ENCODE measurements at regions not wholly inside any gene's neighbourhood (a gene's known extent, or its start where the extent isn't known, plus 50 kb on each side); places are given as distances from the start of the nearest gene placed in this dataset.

- no peak for DNase-seq
Observed at GRCh38 chr13:22455036-22455435, 725.7 kb upstream of the SGCG start.

DNA sequence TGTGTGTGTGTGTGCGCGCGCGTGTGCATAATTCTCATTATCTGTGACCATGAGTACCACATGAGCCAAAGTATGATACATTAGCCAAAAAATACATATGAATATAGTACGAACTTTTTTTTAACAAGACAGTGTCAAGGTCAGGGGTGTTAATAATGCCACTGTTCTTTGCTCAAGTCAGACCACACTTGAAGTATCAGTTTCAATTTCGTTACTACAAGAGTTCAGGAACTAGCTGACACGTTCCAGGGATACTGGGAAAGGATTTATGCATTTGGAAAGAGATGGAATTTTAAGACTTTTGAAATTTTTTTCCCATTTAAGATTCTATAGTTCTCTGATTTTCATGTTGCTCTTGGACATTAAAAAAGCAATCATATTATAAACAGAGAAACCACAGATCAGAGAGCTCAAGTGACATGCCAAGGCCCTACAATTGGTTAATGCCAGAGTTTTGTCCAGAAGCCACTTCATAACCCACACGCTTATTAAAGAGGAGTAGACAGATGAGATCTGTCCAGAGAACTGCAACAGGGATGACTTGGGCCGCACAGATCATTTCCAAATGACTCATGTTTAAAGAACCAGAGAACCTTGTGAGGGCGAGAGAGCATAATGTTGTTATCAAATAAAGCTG is 718.8 kb upstream of the SGCG start:
- DNase-seq: no peak

DNA sequence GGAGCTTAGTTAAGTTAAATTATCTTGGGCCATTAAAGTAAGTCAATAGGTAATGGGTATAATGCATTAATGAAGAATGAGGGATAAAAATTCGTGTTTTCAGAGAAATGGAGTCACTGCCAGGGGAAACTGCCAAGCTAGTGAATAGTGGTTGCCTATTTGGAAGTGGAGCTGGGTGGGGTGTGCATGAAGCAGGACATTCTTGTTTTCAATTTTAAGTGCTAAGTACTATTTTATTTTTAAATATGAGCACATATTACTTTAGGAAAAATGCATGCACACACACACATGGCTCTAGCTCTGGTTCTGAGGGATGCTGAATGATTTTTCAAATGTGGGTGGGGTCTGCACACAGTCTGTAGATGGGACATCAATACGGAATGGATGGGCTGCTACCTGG is 717.7 kb upstream of the SGCG start:
- DNase-seq: no peak

- no peak for DNase-seq
Observed at GRCh38 chr13:22468045-22468444, 712.7 kb upstream of the SGCG start.

DNA sequence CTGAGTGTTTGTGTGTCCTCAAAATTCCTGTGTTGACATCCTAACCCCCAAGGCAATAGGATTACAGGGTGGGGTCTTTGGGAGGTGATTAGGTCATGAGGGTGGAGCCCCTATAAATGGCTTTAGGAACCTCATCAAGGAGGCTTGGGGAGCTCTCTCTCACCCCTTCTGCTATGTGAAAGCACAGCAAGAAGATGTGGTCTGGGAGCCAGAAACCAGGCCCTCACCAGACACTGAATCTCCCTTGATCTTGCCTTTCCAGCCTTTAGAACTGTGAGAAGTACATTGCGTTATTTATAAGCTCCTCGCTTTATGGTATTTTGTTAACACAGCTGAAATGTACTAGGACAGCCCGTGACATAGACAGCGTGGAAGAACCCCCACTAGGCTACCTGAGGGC is 712.0 kb upstream of the SGCG start:
- no peak for DNase-seq

GRCh38 chr13:22469452-22469851 is 711.3 kb upstream of the SGCG start:
- DNase-seq: no peak

GRCh38 chr13:22470075-22470474 is 710.7 kb upstream of the SGCG start:
- no peak for DNase-seq

DNA sequence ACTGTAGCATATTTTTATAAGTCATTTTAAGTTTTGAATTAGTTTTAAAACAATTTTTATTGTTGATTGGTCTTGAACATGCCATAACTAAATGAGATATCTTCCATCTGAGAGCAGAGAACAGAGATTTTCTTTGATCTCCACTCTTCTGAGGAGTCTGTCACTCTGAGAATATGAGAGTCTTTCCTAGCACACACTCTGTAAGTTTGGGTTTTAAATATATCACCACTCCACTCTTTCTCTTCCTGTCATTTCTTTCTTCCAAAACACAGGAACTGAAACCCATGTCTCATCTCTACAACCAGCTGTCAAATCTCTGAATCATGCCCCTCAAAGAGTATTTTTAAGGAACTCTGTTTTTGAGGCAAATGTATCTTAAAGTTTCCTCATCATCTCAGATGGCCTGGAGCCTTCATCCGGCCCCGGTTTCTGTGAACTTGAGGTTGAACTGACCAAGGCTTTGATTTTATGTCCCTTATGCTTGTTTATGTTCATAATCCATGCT is 698.2 kb upstream of the SGCG start:
- DNase-seq: no peak

GRCh38 chr13:22483276-22483675 is 697.5 kb upstream of the SGCG start:
- DNase-seq: no peak

GRCh38 chr13:22486490-22486889 is 694.3 kb upstream of the SGCG start:
- DNase-seq: peak; percentile 13

GRCh38 chr13:22487932-22488331 is 692.8 kb upstream of the SGCG start:
- peak; percentile 15 for DNase-seq

DNA sequence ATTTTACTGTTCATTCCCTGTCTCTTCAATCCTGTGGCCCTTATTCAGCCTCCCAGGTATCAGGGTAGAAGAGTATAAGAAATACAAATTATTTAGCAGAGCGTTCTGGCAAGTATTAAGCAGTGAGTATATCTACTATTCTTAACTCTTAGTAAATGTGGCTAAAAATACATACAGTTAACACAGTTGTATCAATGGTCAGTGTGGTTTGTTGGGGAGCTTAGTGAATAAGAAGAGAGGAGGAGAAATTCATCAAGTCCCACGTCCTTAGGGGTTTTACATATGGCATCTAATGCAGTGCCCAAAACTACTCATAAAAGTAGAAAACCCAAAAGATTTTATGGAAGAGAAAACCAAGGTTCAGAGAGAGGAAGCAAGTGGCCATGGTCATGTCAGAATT is 691.0 kb upstream of the SGCG start:
- DNase-seq: no peak

DNA sequence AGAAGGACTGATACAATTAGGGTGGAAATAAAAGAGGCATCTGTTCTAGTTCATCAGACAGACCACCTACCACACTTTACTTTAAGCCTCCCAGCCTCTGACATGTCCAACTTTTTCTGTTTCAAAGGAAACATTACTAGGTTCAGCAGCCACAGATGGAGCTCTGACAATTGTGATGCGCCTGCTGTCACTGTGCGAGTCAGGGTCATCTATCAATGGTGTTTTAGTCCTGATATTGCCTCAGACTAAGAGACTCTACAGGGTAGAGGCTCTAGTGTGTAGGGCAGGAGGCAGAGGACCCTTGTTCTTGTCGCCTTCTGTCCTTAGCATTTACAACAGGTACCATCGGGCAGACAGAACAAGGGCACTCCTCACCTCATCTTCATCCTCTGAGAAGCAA is 685.0 kb upstream of the SGCG start:
- no peak for DNase-seq

DNA sequence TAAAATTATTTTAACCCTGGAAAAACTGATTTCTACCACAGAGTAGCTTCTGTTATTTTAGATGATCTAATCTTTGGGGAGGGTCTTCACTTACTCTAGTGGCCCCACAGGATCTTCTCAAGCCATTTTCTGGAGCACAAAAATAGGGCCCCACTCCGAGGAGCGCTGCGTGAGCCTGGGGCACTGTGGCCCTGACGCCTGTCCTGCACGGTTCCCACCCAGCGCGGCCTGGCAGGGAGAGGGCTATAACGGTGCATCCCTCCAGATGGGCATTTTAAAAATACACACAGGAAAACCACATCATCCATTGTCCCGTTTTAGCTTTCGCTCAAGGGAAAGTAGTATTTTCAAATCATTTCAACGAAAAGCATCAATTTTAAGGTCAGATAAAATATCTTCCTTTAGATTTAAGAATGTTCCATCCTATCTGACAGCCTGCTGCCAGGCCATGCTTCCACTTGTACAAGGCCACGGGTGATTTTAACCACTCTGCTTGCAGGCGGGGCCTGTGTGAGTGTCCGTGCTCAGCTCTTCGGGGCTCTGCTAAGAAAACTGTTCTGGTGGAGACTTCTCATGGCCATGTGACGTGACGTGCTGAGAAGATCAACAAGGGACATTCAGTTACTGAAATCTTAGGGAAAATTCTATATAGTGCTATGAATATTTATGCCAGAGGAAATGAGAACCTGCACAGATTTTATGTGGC is 683.8 kb upstream of the SGCG start:
- no peak for DNase-seq

GRCh38 chr13:22497991-22498780 is 682.6 kb upstream of the SGCG start:
- DNase-seq: no peak

DNA sequence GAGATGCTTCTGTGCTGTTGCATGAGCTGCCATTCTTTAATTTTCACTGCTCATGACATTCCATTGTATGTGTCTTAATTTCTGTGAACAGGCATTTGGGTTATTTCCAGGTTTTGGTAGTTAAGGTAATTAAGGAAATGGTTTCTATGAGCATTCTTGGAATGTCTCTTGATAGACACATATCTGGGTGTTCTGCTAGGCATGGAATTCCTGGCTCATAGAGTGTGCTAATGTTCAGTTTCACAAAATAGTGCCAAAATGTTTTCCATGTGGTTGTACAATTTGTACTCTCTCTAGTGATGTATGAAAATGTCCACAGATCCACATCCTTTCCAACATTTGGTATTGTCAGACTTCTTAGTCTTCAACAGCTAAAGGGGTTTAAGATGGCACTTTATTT is 680.9 kb upstream of the SGCG start:
- no peak for DNase-seq

DNA sequence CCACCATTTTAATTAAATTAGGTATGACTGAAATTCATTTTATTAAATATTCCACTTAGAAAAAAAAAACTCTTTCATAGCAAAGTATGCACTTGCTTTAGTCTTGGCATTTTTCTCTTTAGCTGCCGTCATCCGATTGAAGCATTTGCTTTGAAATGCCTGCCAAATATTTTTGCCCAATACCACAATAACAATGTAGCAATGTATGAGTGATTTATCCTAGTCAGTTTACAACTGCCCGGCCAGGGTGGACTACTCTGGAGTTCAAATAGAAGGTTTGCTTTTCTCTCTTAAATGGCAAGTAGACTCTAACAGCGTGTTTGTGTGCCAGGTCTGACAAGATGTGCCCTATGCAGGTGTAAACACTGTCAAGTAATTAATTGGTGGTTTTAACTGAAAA is 675.3 kb upstream of the SGCG start:
- DNase-seq: peak; percentile 24

DNA sequence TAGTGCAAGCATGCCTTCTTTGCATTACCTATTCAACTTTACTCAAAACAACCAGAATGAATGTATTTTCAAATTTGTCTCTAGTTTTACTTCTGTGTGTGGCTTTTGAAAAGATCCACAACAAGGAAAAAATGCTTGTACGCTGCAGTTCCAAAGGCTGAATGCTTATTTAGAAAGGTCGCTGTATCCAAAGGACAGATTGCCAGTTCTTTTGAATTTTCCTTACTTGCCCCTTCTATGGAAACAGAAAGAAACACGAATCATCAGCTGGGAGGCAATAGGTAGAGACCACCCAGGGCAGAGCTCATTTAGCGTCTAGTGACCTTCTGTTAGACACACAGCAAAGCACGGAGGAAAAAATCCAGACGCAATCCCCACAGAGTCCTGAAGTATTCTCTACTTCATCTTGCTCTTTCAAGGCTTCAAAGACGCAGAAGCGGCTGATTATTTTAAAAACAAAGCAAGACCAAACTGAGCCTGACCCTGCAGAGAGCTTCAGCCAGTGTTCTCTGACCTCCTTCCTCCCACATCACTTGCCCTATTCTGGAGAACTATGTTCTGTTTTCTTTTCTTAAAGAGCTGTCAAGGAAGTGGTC is 674.6 kb upstream of the SGCG start:
- DNase-seq: no peak

DNA sequence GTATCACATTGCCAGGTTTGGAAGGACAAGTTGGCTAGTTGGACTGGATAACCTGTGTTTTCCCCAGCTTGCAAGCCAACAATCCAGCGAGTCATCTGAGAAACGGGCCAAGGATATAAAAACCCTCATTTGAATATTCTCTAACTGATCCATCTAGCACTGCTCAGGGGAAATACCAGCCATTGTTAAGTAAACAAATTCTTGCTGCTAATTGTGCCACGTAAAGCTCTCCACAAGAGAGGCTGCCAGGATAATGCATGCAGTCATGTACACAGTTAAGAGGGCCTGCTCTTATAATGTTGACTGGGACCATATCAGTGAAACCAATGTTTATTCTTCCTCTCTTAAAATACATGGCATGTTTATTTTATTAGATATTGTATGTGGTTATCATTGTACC is 663.2 kb upstream of the SGCG start:
- DNase-seq: no peak

DNA sequence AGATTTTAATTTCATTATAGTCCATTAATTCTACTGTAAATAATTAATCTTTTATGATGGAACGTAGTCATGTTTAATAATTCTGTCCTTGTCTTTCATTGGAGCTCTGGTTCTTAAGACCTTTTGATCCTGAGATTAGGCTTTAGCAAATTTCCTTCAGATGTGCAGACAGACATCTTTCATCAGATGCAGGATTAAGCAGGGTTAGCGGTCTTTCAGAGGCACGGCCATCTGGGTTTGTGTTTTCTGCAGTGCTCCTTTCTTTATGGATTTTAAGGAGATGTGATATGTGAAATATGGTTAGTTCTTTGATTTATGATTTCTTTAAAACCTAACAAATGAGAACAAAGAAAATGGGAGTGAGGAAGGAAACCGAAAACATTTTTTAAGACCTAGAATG is 643.9 kb upstream of the SGCG start:
- DNase-seq: no peak

- DNase-seq: no peak
Observed at GRCh38 chr13:22538400-22538799, 642.4 kb upstream of the SGCG start.

- DNase-seq: no peak
Observed at GRCh38 chr13:22549126-22549525, 631.7 kb upstream of the SGCG start.

DNA sequence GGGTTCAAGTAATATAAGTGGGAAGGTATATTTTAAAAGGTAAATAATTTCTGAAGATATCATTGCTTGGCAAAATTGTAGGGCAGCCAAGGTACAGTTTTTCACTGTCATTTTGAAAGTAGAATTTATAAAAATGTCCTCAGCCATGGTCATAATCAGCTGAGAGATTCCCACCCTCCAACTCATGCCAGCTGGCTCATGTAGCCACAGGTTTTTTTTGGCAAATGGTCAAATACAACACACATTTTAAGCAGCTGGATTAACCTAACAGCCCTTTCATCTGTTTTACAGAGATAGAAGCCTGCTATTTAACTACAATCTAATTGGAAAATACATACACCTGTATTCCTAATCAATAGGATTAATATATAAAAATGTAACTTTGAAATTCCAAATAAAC is 619.2 kb upstream of the SGCG start:
- no peak for DNase-seq
